Epithelial cell of prostate (primary cell): ENCODE measurements at regions not wholly inside any gene's neighbourhood (a gene's known extent, or its start where the extent isn't known, plus 50 kb on each side); places are given as distances from the start of the nearest gene placed in this dataset.
"Not testable (repeated sequence)": the region's sequence is repeated elsewhere in the genome, so short reads cannot be mapped to it uniquely, and the experiment has no call there.

Experiments
- DNase-seq: peaks from one replicate; pipeline ENCODE4 v3.0.0-alpha.2; 2011; ENCODE audit warnings: low read depth, low spot score
- H3K27ac ChIP-seq: fragments of 450-650 bp; 2 replicates; pipeline ENCODE4 v1.5.1; 2017; ENCODE audit warnings: mild to moderate bottlenecking

DNA sequence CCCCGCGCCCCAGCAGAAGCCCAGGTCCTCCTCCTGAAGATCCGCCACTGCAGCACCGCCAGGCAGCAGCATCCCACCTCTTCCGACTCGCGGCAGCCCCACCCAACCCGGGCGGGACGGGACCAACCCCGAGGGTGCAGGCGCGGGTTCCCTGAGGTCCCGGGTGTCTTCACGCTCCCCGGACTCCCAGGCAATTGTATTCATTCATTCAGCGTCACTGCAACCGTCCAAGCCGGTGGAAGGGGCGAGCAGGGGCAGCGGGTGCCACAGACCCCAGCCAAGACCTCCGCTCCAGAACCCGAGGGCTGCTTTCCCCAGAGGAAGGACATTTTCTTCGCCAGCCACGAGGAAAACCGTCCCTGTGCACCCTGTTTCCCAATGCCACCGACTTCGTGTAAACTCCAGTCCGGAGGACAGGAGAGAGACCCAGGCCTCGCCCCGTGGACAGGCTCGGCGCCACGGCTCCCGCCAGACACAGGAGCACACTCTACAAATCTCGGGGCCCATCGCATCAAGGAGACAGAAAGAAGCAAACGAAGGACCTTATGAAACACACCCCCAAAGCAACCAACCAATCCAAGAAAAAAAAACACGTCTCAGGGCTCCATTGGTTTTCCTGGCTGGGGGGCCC, 1471.5 kb downstream of the FOXD4L5 start:
- DNase-seq, H3K27ac ChIP-seq: not testable (repeated sequence)

DNA sequence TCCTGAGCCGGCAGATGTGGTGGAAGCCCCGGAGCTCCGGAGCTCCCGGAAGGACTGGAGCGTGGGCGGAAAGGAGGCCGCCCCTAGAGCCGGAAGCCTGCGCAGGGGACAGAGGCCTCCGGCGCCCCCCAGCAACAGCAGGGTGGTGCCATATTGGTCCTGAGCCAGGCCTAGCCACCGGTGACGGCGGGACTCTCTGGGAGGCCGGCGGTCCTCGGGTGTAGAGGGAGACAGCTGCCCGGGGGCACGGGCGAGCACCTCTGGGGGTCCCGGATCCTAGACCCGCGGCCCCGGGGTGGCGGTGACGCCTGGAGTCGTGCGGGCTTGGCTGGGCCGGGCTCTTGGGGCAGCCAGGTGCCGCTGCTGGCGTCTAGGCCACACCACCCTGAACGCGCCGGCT, 1472.2 kb downstream of the FOXD4L5 start:
- DNase-seq, H3K27ac ChIP-seq: not testable (repeated sequence)

DNA sequence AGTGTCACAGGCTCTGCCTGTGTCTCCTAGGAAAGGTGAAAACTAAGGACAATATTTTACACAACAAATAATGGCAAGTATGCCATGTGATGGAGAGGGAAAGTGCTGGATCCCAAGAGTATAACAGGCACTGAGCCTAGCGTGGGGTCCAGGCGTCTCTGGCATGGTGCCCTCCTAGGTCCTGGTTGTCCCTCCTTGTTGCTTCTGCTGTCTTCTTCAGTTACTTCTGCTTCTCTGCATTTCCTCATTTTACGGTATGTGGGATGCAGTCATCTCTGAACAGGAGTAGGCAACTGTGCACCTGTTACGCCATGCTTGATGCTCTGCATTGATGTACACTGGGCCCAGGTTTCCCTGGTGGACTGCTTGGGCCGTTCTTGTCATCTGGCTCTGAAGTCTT, 1480.8 kb downstream of the FOXD4L5 start:
- not testable (repeated sequence) for DNase-seq, H3K27ac ChIP-seq

DNA sequence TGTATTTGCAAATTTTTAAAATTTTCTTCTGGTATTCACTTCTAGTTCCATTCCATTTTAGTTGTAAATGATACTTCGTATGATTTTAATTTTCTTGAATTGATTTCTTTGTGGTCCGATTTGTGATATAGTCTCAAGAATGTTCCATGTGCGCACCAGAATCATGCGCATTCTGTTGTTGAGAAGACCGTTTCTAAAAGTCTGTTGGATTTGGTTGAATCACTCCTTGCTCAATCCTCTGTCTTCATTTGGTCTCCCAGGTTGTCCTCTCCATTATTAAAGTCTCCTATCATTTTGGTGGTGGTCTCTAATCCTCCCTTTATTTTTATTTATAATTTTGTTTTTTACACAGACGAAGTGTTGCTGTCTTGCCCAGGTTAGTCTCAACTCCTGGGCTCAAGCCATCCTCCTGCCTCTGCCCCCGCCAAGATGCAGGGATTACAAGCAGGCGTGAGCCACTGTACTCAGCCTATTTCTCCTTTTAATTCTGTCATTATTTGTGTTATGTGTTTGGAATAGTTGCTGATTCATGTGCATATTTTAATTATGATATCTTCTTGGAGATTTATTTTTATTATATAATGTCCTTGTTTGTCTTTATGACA, 1490.8 kb downstream of the FOXD4L5 start:
- not testable (repeated sequence) for DNase-seq, H3K27ac ChIP-seq

DNA sequence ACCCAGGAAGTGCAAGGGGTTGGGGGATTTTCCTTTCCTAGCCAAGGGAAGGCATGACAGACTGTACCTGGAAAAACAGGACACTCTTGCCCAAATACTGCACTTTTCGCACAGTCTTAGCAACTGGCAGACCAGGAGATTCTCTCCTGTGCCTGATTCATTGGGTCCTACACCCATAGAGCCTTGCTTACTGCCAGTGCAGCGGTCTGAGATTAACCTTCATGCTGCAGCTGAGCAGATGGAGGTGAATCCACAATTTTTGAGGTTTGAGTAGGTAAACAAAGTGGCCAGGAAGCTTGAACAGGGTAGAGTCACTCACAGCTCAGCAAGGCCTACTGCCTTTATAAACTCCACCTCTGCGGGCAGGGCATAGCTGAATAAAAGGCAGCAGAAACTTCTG, 1497.6 kb downstream of the FOXD4L5 start:
- not testable (repeated sequence) for H3K27ac ChIP-seq, DNase-seq

DNA sequence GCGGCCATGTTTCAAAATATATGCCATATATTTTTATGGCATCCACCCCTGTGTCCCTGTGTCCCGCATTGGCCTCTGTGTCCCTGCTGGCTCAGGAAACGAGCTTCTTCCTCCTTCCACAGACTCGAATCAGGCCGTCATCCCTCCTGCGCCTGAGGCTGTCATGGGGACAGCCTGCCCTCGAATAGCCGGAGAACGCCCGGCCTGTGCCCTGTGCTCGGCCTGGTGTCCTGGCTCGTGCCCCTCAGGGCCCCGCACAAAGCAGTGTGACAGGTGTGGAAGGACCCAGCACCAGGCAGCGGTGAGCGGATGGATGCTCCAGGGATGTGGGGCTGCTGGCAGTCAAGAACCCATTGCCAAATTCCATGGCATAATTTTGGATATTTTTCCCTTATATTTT, 1500.0 kb downstream of the FOXD4L5 start:
- not testable (repeated sequence) for DNase-seq, H3K27ac ChIP-seq

DNA sequence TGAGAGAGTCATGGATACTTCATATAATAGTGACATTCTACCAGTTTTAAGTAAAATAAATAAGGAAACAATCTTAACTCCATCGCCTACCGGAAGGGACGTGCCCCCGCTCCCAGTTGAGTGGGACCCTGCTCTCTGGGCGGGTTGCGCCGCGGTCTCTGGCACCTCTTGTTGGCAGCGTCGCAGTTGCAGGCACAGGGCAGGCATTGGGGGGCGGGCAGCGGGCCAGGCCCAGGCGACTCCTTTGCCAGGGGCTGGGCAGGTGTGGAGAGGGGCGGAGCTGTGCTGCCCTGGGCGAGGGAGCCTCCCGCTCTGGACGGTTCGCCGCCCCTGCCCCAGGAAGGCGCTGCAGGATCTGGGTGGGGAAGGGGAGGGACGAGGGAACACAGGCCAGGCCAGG, 1500.6 kb downstream of the FOXD4L5 start:
- not testable (repeated sequence) for H3K27ac ChIP-seq, DNase-seq

DNA sequence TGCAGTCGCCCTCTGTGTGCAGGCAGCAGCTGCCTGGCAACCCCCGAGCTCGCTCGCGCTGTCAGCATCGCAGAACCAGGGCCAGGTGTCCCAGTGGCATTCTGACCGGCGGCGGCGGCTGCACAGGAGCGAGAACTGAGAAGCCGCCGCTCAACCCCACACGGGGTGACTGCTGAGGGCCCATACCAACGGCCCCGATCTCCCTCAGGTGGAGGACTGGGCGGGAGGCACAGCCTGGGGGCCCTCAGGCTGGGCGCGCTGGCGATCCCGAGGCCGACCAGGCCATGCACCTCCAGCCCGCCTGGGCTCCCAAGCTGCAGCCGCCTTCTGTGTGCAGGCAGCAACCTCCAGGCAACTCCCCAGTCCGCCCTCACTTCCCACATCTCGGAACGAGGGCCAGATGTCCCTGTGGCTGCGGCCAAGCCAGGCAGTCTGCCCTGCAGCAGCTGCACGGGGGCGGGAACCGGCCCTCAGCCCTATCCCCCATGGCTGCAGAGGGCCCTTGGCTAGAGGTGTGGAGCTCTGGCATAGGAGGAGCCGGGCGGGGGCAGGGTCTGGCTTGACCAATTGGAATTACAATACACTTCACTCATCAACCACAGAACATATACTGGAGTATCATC, 1503.1 kb downstream of the FOXD4L5 start:
- DNase-seq, H3K27ac ChIP-seq: not testable (repeated sequence)

DNA sequence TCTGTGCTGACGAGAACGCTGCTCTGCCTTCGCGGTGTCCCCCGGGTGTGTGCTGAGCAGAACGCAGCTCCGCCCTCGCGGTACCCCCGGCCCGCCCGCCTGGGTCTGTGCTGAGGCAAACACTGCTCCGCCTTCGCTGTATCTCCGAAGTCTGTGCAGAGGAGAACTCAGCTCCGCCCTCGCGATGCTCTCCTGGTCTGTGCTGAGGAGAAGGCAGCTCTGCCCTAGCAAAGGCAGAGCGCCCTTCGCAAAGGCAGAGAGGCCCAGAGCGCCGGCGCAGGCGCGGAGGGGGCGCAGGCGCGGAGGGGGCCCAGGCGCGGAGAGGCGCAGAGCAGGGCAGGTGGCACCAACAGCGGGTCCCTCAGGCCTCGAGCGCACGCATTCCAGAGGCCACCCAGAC, 1503.6 kb downstream of the FOXD4L5 start:
- DNase-seq, H3K27ac ChIP-seq: not testable (repeated sequence)

DNA sequence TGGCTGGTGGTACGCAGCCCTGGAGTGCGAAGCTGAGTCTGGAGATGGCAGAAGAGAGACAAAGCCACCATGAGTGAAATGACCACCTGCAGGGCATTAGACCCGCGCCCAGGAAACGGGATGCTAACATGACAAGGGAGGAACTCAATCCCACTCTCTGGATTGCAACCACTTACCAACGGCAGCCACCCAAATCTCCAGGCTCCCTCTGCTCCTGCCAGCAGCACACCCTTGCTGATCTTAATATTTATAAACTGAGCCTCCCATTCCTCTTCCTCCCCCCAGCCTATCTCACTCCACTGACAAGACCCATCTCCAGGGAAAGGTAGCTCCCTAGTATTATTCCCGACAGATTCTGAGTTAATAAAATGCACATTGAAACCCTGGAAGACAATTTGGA, 1508.8 kb downstream of the FOXD4L5 start:
- not testable (repeated sequence) for H3K27ac ChIP-seq, DNase-seq

DNA sequence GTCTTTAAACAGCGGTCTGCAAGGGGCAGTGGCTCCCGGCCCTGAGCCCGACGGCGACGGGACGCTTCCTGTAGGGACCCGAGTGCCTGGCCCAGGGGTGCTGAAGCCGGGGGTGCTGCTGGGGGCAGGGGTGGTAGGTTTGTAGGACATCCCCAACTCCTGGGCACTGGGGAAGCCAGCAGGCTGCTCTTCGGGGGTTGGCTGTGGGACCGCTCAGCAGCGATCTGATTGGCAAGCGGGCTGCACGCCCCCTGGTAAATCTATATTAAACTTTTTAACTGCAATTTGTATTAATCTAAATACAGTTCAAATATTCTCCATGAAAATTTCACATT, 1510.0 kb downstream of the FOXD4L5 start:
- H3K27ac ChIP-seq, DNase-seq: not testable (repeated sequence)

DNA sequence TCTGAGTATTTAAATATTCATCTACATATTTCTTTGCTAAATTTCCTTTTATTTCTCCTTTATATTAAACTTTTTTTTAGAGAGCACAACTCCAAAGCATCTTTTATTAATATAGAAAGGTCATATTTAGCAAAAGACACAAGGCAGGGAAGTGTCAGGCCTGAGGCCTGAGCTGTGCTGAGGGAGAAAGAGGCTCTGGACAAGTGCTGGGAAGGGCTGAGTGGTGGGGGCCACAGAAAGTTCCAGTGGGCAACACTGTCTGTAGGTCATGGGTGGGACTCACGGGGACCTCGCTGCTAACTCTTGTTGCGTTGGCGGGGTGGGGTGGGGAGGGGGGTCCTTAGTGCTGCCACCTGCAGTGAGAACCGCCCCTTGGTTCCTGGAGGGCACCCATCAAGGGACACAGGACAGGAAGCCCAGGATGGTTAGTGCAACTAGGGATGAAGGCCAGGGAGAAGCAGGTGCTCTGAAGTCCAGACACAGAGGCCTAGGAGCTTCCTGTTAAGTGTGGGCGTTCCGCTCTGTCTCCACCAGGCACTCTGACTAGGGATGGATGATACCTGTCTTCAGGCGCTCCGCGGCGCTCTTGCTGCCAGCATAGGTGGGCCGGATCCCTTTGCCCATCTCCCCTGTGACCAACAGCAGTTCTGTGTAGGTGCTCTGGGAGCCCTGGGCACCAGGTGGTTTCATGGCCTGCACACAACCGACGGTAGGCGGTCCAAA, 1510.5 kb downstream of the FOXD4L5 start:
- not testable (repeated sequence) for H3K27ac ChIP-seq, DNase-seq

DNA sequence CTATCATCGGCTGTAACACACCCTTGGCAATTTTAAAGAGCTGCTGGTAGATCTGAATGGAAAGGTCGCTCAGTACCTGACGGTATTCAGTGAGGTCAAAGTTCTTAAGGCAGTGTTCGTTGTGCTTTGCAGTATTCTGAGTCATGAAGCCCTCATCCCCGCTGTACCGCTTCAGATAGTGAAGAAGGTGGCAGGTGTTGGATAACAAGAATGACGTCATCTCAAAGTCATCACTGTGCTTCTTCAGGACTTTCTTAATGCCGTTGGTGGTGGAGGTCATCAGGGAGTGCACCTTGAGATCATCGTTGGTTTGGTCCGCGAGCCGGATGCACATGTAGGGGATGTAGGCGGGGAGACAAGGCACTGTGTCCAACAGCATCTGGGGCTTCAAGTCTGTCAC, 1522.8 kb downstream of the FOXD4L5 start:
- not testable (repeated sequence) for H3K27ac ChIP-seq, DNase-seq

DNA sequence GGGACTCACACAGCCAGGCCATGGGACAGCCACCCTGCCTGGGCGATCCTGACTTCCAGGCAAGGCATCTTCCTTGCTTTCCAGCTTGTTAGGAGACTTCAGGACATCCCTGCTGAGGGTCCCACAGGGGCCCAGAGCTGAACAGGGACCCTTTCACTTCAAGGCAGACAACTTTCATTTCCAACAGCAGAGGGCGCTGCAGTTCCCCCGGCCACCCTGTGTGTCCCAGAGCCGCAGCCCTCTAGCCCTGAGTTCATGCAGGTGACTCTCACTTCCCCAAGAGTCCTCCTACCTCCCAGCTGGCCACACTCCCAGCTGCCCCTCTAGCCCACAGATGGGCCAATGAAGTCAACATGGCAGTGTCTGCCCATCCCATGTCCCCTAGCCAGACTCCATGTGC, 1556.0 kb downstream of the FOXD4L5 start:
- not testable (repeated sequence) for DNase-seq, H3K27ac ChIP-seq

DNA sequence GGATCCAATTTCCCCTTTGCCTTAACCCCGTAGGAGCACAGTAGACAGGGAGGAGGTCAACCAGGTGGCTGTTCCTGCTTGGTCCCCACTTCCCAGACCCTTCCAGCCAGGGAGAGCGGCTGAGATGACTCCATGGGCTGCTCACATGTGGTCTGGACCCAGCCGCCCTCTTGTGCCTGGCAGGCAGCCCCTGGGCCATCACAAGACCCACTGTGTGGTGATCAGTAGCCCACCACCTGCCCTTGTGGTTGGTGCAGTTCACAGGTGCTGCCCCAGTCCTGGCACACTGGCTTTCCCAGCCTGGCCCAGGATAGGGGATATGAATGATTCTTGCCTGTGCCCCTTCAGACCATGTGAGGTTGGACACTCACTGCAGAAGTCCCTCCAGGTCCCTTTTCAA, 1556.7 kb downstream of the FOXD4L5 start:
- no peak for DNase-seq
- H3K27ac ChIP-seq, result no peak overlapping the region

DNA sequence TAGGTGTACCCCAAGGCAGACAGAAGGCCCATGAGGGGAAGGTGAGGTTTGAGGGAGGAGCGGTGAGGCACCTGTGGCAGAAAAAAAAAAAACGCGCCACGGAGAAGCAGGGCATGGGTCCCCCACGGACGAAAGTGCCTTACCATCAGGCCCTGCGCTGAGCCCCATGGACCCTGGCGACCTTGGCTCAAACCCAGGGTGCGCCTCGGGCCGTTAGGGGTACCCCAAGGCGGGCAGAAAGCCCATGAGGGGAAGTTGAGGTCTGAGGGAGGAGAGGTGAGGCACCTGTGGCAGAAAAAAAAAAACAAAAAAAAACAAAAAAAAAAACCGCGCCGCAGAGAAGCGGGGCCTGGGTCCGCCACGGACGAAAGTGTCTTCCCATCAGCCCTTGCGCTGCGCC, 1576.7 kb downstream of the FOXD4L5 start:
- not testable (repeated sequence) for DNase-seq

DNA sequence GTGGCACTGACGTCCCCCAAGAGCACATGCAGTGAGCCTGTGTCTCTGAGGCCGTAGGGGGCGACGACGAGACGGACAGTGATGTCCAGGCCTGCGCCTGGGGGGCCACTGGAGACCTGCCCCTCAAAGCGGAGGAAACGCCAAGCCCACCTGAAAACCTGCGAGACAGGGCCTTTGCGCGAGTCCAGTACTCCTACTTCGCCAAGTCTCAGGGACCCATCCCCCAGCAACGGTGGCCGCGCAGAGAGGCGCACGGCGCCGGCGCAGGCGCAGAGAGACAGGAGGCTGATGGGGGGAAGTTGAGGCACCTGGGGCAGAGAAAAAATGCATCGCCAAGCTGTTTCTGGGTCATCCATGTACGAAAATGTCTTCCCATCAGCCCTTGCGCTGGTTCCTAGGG, 1580.6 kb downstream of the FOXD4L5 start:
- not testable (repeated sequence) for H3K27ac ChIP-seq, DNase-seq

More for the DNA sequence above, 1576.7 kb downstream of the FOXD4L5 start:
- not testable (repeated sequence) for H3K27ac ChIP-seq

DNA sequence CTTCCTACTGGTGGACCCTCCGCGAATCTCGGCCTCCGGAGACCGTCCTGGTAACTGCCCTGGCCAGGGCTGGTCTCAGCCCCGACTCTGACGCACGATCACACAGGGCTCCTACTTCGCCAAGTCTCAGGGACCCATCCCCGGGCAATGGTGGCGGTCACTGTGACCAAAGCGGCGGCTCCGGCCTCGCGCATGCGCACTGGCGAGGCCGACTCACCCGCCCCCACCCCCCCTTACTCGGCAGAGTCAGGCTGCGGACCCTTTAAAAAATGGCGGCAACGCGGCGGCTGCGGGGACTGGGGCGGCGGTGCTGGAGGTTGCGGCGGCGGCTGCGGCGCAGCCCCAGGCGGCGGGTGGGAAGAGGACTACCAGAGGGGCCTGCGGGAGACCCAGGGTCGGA, 1581.3 kb downstream of the FOXD4L5 start:
- not testable (repeated sequence) for H3K27ac ChIP-seq, DNase-seq

DNA sequence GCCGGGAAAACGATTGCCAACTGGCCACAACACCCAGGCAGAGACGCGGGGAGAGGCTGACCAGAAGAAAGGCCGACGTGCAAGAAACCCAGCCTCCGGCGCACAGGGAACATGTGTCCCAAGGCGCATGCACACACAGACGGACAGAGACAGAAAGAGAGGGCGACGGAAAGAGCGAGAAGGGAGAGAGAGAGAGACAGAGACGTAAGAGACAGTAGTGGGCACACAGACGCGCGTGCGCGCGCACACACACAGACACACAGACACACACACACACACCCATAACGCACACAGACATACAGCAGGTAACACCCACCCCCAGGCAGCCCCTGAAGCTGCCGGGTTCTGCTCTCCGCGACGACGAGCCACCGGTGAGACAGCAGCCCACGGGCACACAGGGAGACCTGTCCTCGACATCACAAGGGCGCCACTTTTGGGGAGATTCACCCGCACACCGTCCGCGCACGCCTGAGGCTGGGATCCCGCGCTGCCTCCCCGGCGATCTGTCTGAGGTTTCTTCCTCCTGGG, 1581.8 kb downstream of the FOXD4L5 start:
- H3K27ac ChIP-seq, DNase-seq: not testable (repeated sequence)
